Ishikawa (cell line): ENCODE measurements at regions not wholly inside any gene's neighbourhood (a gene's known extent, or its start where the extent isn't known, plus 50 kb on each side); places are given as distances from the start of the nearest gene placed in this dataset.

ENCODE experiments used
- EP300 ChIP-seq: IDR thresholded peaks from 2 replicates; pipeline ENCODE4 v1.6.1; 2012; ENCODE audit warnings: borderline replicate concordance
- RAD21 ChIP-seq: IDR thresholded peaks from 2 replicates; pipeline ENCODE4 v1.6.1; 2012; ENCODE audit warnings: low read depth
- YY1 ChIP-seq: IDR thresholded peaks from 2 replicates; pipeline ENCODE4 v1.6.1; 2012; ENCODE audit warnings: low read depth

DNA sequence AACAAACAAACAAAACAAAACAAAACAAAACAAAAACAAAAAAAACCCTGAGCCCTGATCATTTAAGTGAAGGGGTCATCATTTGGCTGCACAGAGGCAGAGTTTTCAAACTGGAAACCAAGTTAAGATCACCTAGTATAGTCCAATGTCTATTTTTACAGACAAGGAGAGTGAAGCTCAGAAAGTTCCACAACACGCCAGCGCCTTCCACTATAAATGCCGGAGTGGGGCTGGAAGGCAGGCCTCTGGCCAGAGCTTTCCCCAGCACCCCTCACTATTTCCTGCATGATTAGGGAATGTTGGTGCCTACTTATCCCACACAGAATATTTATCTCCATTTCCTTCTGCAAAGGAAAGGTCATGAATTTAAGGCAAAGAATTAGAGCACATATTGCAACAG lies 319.7 kb upstream of the WWC1 start:
- no peak for TF ChIP-seq RAD21
- no peak for TF ChIP-seq YY1
- TF ChIP-seq EP300 = no peak
